Neural progenitor cell (in vitro differentiated cells): ENCODE measurements at regions not wholly inside any gene's neighbourhood (a gene's known extent, or its start where the extent isn't known, plus 50 kb on each side); places are given as distances from the start of the nearest gene placed in this dataset.

Source experiments
- EZH2 ChIP-seq: fragments of 200-600 bp; sonication (generic); IDR thresholded peaks from 2 replicates; pipeline ENCODE4 v1.6.1; 2017; ENCODE audit warnings: antibody characterized with exemption, mild to moderate bottlenecking, moderate library complexity
- EZH2phosphoT487 ChIP-seq: fragments of 200-600 bp; sonication (generic); IDR thresholded peaks from 2 replicates; pipeline ENCODE4 v1.6.1; 2017; ENCODE audit warnings: antibody characterized with exemption
- TF ChIP-seq, protein P1 (sequence below): fragments of 200-600 bp; sonication (generic); IDR thresholded peaks from 2 replicates; pipeline ENCODE4 v1.5.1; 2017; ENCODE audit warnings: antibody characterized with exemption, mild to moderate bottlenecking

DNA sequence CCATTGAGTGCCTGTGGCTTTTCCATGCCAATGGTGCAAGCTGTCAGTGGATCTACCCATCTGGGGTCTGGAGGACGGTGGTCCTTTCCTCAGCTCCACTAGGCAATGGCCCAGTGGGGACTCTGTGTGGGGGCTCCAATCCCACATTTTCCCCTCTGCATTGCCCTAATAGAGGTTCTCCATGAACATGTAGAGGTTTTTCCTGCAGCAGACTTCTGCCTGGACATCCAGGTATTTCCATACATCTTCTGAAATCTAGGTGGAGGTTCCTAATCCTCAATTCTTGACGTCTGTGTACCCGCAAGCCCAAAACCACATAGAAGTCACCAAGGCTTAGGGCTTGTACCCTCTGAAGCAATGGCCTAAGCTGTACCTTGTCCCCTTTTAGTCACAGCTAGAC lies 703.1 kb downstream of the MCTP2 start:
- TF ChIP-seq, protein P1, sequence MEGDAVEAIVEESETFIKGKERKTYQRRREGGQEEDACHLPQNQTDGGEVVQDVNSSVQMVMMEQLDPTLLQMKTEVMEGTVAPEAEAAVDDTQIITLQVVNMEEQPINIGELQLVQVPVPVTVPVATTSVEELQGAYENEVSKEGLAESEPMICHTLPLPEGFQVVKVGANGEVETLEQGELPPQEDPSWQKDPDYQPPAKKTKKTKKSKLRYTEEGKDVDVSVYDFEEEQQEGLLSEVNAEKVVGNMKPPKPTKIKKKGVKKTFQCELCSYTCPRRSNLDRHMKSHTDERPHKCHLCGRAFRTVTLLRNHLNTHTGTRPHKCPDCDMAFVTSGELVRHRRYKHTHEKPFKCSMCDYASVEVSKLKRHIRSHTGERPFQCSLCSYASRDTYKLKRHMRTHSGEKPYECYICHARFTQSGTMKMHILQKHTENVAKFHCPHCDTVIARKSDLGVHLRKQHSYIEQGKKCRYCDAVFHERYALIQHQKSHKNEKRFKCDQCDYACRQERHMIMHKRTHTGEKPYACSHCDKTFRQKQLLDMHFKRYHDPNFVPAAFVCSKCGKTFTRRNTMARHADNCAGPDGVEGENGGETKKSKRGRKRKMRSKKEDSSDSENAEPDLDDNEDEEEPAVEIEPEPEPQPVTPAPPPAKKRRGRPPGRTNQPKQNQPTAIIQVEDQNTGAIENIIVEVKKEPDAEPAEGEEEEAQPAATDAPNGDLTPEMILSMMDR, result no peak
- TF ChIP-seq EZH2 (no peak), EZH2phosphoT487 (no peak)
